Fibroblast of lung (primary cell): ENCODE measurements at regions not wholly inside any gene's neighbourhood (a gene's known extent, or its start where the extent isn't known, plus 50 kb on each side); places are given as distances from the start of the nearest gene placed in this dataset.

Source experiments
- DNase-seq, 2 donors: peaks; one replicate each; pipeline versions ENCODE4 v3.0.0 to v3.0.0-alpha.2; 2010; ENCODE audit warnings: low read depth in 2 of 2
- H2AFZ ChIP-seq: 2 replicates; pipeline ENCODE4 v1.5.1; 2012; ENCODE audit warnings: low read length, control low read depth, inconsistent platforms
- H3K27ac ChIP-seq: 2 replicates; pipeline ENCODE4 v1.5.1; 2011; ENCODE audit warnings: low read length, control low read depth; ENCODE audit not compliant: insufficient read depth
- H3K27me3 ChIP-seq: 2 replicates; pipeline ENCODE4 v1.5.1; 2011; ENCODE audit warnings: mild to moderate bottlenecking, low read length; ENCODE audit not compliant: control insufficient read depth, insufficient read depth
- H3K36me3 ChIP-seq: 2 replicates; pipeline ENCODE4 v1.5.1; 2011; ENCODE audit warnings: low read length; ENCODE audit not compliant: control insufficient read depth, insufficient read depth
- H3K4me1 ChIP-seq: 2 replicates; pipeline ENCODE4 v1.5.1; 2011; ENCODE audit warnings: low read length; ENCODE audit not compliant: control insufficient read depth, insufficient read depth; ENCODE audit errors: extremely low read depth
- H3K4me2 ChIP-seq: 2 replicates; pipeline ENCODE4 v1.5.1; 2011; ENCODE audit warnings: low read length, control low read depth; ENCODE audit not compliant: insufficient read depth; ENCODE audit errors: extremely low read depth
- H3K4me3 ChIP-seq, 4 experiments: fragments of 200-600 bp in 1 of 4; sonication (generic) in 1 of 4; replicated peaks in 1 of 4; 2 replicates each; pipeline ENCODE4 v1.5.1; 2011 to 2016; ENCODE audit warnings: low read length in 4 of 4, low read depth in 3 of 4, mild to moderate bottlenecking in 3 of 4, control low read depth in 2 of 4, inconsistent platforms in 1 of 4, mixed read lengths in 1 of 4; ENCODE audit not compliant: insufficient read depth in 1 of 4; ENCODE audit errors: control extremely low read depth in 1 of 4
- H3K79me2 ChIP-seq: 2 replicates; pipeline ENCODE4 v1.5.1; 2012; ENCODE audit warnings: mild to moderate bottlenecking, low read length, inconsistent platforms; ENCODE audit not compliant: control insufficient read depth, insufficient read depth
- H3K9ac ChIP-seq: 2 replicates; pipeline ENCODE4 v1.5.1; 2011; ENCODE audit warnings: mild to moderate bottlenecking, low read length, control low read depth; ENCODE audit not compliant: insufficient read depth
- H3K9me3 ChIP-seq: 2 replicates; pipeline ENCODE4 v1.5.1; 2012; ENCODE audit warnings: low read depth, low read length; ENCODE audit not compliant: control insufficient read depth, insufficient read depth
- H4K20me1 ChIP-seq: 2 replicates; pipeline ENCODE4 v1.5.1; 2011; ENCODE audit warnings: low read length; ENCODE audit not compliant: control insufficient read depth, insufficient read depth; ENCODE audit errors: extremely low read depth
- EZH2 ChIP-seq: IDR thresholded peaks from 2 replicates; pipeline ENCODE4 v1.5.1; 2012; ENCODE audit warnings: low read length, control low read depth, mild to moderate bottlenecking; ENCODE audit errors: missing control alignments
- TF ChIP-seq, protein P1 (sequence below), 2 donors: IDR thresholded peaks in 1 of 2; conservative IDR thresholded peaks in 1 of 2; 1 replicate in 1 of 2; 2 replicates in 1 of 2; pipeline ENCODE4 v1.5.1; 2011 to 2012; ENCODE audit warnings: low read length in 2 of 2, control low read depth in 1 of 2, inconsistent platforms in 1 of 2, low read depth in 1 of 2, mild to moderate bottlenecking in 1 of 2

DNA sequence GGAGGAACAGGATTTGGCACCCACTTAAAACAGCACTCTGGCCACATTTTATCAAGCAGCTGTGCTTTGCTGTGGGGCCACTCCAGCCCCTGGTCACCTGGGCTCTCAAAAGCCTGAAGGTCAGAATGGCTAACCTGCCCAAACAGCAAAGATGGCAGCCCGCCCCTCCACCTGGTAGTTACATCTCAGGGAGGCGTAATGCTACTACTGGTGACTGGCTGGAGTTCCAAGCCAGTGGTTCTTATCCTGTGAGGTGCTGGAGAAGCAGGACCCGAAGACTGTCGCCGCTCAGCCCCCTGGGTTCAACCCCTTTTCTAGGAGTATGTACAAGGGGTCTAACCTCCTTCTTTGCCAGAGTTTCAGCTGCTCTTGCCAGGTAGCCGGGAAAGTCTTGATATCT lies 467.4 kb upstream of the FOXG1 start:
- Histone ChIP-seq H3K4me3 (no peak overlapping the region), H3K27me3 (no peaks in the 10 kb centered on the region), H3K4me2 (no peak overlapping the region), H3K79me2 (no peaks in the 10 kb centered on the region), H4K20me1 (no peaks in the 10 kb centered on the region), H2AFZ (no peak overlapping the region), H3K9me3 (no peaks in the 10 kb centered on the region), H3K4me1 (no peaks in the 10 kb centered on the region), H3K36me3 (no peaks in the 10 kb centered on the region), H3K9ac (no peak overlapping the region), H3K27ac (no peak overlapping the region)
- no peak for TF ChIP-seq EZH2
- TF ChIP-seq, protein P1, sequence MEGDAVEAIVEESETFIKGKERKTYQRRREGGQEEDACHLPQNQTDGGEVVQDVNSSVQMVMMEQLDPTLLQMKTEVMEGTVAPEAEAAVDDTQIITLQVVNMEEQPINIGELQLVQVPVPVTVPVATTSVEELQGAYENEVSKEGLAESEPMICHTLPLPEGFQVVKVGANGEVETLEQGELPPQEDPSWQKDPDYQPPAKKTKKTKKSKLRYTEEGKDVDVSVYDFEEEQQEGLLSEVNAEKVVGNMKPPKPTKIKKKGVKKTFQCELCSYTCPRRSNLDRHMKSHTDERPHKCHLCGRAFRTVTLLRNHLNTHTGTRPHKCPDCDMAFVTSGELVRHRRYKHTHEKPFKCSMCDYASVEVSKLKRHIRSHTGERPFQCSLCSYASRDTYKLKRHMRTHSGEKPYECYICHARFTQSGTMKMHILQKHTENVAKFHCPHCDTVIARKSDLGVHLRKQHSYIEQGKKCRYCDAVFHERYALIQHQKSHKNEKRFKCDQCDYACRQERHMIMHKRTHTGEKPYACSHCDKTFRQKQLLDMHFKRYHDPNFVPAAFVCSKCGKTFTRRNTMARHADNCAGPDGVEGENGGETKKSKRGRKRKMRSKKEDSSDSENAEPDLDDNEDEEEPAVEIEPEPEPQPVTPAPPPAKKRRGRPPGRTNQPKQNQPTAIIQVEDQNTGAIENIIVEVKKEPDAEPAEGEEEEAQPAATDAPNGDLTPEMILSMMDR (conservative IDR thresholded peaks at IDR 0.05 in 1 of 2, IDR thresholded peaks at IDR 0.05 in 1 of 2; ENCODE audit: low read depth in 1 of 2, low read length in 2 of 2) = no peak
- DNase-seq = no peak

DNA sequence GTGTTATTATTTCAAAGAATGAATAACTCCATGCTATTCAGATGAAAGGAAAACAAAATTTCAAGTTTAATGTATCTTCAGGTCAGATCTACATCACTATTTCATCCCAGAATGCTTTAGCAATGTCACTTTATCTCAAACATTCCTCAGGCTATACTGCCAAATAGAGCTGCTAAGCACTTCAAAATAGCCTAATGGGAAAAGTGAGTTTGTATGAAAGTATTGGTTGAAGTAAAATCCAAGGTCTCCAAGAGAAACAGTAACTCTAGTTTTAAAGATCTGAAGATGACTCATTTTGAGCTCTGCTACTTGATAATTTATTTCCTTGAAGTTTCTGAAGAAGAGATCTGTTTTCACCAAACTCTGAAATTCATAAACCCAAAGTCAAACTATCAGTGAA lies 466.2 kb upstream of the FOXG1 start:
- no peaks in the 10 kb centered on the region for H3K79me2 ChIP-seq
- peak in 1 of 2 donors; percentile 71 for DNase-seq
- no peak overlapping the region for H2AFZ ChIP-seq
- TF ChIP-seq EZH2 = no peak
- TF ChIP-seq, protein P1 (conservative IDR thresholded peaks at IDR 0.05 in 1 of 2, IDR thresholded peaks at IDR 0.05 in 1 of 2; ENCODE audit: low read depth in 1 of 2, low read length in 2 of 2) = no peak
- H3K36me3 ChIP-seq = no peaks in the 10 kb centered on the region
- no peaks in the 10 kb centered on the region for H3K27me3 ChIP-seq
- no peak overlapping the region for H3K27ac ChIP-seq
- H3K9ac ChIP-seq = no peak overlapping the region
- H4K20me1 ChIP-seq = no peaks in the 10 kb centered on the region
- H3K4me1 ChIP-seq = no peaks in the 10 kb centered on the region
- H3K4me3 ChIP-seq = no peak overlapping the region
- no peak overlapping the region for H3K4me2 ChIP-seq
- H3K9me3 ChIP-seq = no peaks in the 10 kb centered on the region

DNA sequence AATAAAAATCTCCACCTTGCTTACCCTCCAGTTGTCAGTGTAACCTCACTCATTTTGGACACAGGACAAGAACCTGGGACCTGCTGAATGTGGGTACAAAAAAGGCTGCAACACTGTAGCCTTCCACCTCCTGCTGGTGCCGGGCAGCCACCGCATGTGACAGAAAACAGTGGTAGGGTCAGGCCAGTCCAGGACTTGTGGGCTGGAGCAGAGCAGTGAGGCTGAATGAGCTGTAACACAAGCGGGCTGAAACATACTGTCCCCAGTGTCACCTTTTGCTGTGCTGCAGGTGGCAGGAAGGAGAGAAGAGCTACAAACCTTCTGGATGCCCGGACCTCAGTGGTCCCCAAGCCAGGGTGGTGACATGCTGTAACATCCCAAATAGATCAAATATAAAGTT lies 465.4 kb upstream of the FOXG1 start:
- Histone ChIP-seq H3K9me3 (no peaks in the 10 kb centered on the region), H4K20me1 (no peaks in the 10 kb centered on the region), H3K27ac (no peak overlapping the region), H3K79me2 (no peaks in the 10 kb centered on the region), H3K4me2 (no peak overlapping the region), H3K9ac (no peak overlapping the region), H2AFZ (no peak overlapping the region), H3K4me3 (no peak overlapping the region), H3K27me3 (no peaks in the 10 kb centered on the region), H3K4me1 (no peaks in the 10 kb centered on the region), H3K36me3 (no peaks in the 10 kb centered on the region)
- no peak for TF ChIP-seq EZH2
- TF ChIP-seq, protein P1 (conservative IDR thresholded peaks at IDR 0.05 in 1 of 2, IDR thresholded peaks at IDR 0.05 in 1 of 2; ENCODE audit: low read depth in 1 of 2, low read length in 2 of 2) = no peak
- DNase-seq = no peak
